IMR-90 (cell line): ENCODE measurements at regions not wholly inside any gene's neighbourhood (a gene's known extent, or its start where the extent isn't known, plus 50 kb on each side); places are given as distances from the start of the nearest gene placed in this dataset.

ENCODE experiments used
- ATAC-seq: fragments of 200-7000 bp; cut with Tn5 transposase; 2 replicates; pipeline ENCODE4 v1.9.1; 2020; ENCODE audit warnings: low read depth, mild to moderate bottlenecking, moderate library complexity
- BruUV-seq: library from RNA; stranded (reverse); fragments of 400-500 nt; replicated peaks from 2 replicates; lab custom pipeline; 2021; lab: Mats Ljungman, UMichigan
- CTCF ChIA-PET: fragments of 300-600 bp; formaldehyde crosslinking; extraction: SDS; loops from one replicate; lab custom pipeline; 2021; ENCODE audit warnings: antibody characterized with exemption; lab: Yijun Ruan, JAX
- POLR2A ChIA-PET: fragments of 300-600 bp; sonication (Branson Sonifier 250); formaldehyde crosslinking; loops from one replicate; lab custom pipeline; 2022; ENCODE audit warnings: antibody characterized with exemption; ENCODE audit not compliant: unreplicated experiment; lab: Charles Lee
- DNase-seq: peaks from one replicate; pipeline ENCODE4 v3.0.0; 2013
- H2AFZ ChIP-seq: replicated peaks from 2 replicates; pipeline ENCODE3; 2013; ENCODE audit warnings: low read length, mild to moderate bottlenecking; ENCODE audit not compliant: poor library complexity
- H2AK5ac ChIP-seq: 2 replicates; pipeline ENCODE4 v1.6.1; 2013; ENCODE audit warnings: low read depth, low read length, inconsistent platforms
- H2AK9ac ChIP-seq: replicated peaks from 2 replicates; pipeline ENCODE3; 2013; ENCODE audit warnings: mild to moderate bottlenecking, low read depth, low read length, moderate library complexity; ENCODE audit not compliant: poor library complexity
- H2BK120ac ChIP-seq: 2 replicates; pipeline ENCODE4 v1.6.1; 2013; ENCODE audit warnings: low read depth, low read length, inconsistent platforms
- H2BK15ac ChIP-seq: 3 replicates; pipeline ENCODE4 v1.6.1; 2013; ENCODE audit warnings: low read depth, low read length, inconsistent platforms
- H2BK20ac ChIP-seq: 2 replicates; pipeline ENCODE4 v1.6.1; 2013; ENCODE audit warnings: low read depth, mild to moderate bottlenecking, inconsistent platforms, low read length, moderate library complexity
- H2BK5ac ChIP-seq: 2 replicates; pipeline ENCODE4 v1.6.1; 2013; ENCODE audit warnings: mild to moderate bottlenecking, low read depth, low read length, inconsistent platforms; ENCODE audit not compliant: poor library complexity, severe bottlenecking
- H3K14ac ChIP-seq: replicated peaks from 2 replicates; pipeline ENCODE4 v1.6.1; 2013; ENCODE audit warnings: low read depth, low read length, inconsistent platforms
- H3K18ac ChIP-seq: 2 replicates; pipeline ENCODE4 v1.6.1; 2013; ENCODE audit warnings: low read depth, low read length, control low read depth
- H3K23ac ChIP-seq: 2 replicates; pipeline ENCODE4 v1.6.1; 2013; ENCODE audit warnings: low read depth, low read length, inconsistent platforms
- H3K27ac ChIP-seq: 2 replicates; pipeline ENCODE4 v1.5.1; 2013; ENCODE audit warnings: mild to moderate bottlenecking, control low read depth, low read length; ENCODE audit not compliant: insufficient read depth
- H3K27me3 ChIP-seq: 2 replicates; pipeline ENCODE4 v1.6.1; 2013; ENCODE audit warnings: low read length; ENCODE audit not compliant: control insufficient read depth, insufficient read depth
- H3K36me3 ChIP-seq: 2 replicates; pipeline ENCODE4 v1.6.1; 2013; ENCODE audit warnings: low read length, mixed read lengths; ENCODE audit not compliant: control insufficient read depth, insufficient read depth
- H3K4ac ChIP-seq: 2 replicates; pipeline ENCODE4 v1.6.1; 2013; ENCODE audit warnings: low read depth, low read length, inconsistent platforms
- H3K4me1 ChIP-seq: 2 replicates; pipeline ENCODE4 v1.6.1; 2013; ENCODE audit warnings: low read length, mixed read lengths; ENCODE audit not compliant: control insufficient read depth, insufficient read depth
- H3K4me2 ChIP-seq: 2 replicates; pipeline ENCODE4 v1.6.1; 2013; ENCODE audit warnings: low read depth, mild to moderate bottlenecking, control low read depth, low read length, moderate library complexity
- H3K4me3 ChIP-seq: 2 replicates; pipeline ENCODE4 v1.5.1; 2013; ENCODE audit warnings: low read depth, mild to moderate bottlenecking, control low read depth, low read length, moderate library complexity; ENCODE audit not compliant: insufficient read depth
- H3K56ac ChIP-seq: 2 replicates; pipeline ENCODE4 v1.6.1; 2013; ENCODE audit warnings: low read length, inconsistent platforms; ENCODE audit not compliant: insufficient read depth; ENCODE audit errors: extremely low read depth
- H3K79me1 ChIP-seq, 2 experiments: 2 replicates each; pipeline ENCODE4 v1.6.1; 2013; ENCODE audit warnings: low read length in 2 of 2, inconsistent platforms in 1 of 2, low read depth in 1 of 2
- H3K9ac ChIP-seq: 2 replicates; pipeline ENCODE4 v1.6.1; 2013; ENCODE audit warnings: low read depth, low read length, control low read depth
- H3K9me1 ChIP-seq: 2 replicates; pipeline ENCODE4 v1.6.1; 2013; ENCODE audit warnings: low read length, inconsistent platforms; ENCODE audit not compliant: insufficient read depth
- H3K9me3 ChIP-seq: 2 replicates; pipeline ENCODE4 v1.6.1; 2013; ENCODE audit warnings: low read length; ENCODE audit not compliant: control insufficient read depth, insufficient read depth
- H4K20me1 ChIP-seq: 2 replicates; pipeline ENCODE4 v1.6.1; 2013; ENCODE audit warnings: low read length, inconsistent platforms; ENCODE audit not compliant: insufficient read depth
- H4K5ac ChIP-seq: 2 replicates; pipeline ENCODE4 v1.6.1; 2013; ENCODE audit warnings: mild to moderate bottlenecking, low read depth, low read length, control low read depth
- H4K8ac ChIP-seq, 2 experiments: 2 replicates each; pipeline ENCODE4 v1.6.1; 2013; ENCODE audit warnings: low read depth in 2 of 2, low read length in 2 of 2, control low read depth in 1 of 2, inconsistent platforms in 1 of 2
- H4K91ac ChIP-seq: 2 replicates; pipeline ENCODE4 v1.6.1; 2013; ENCODE audit warnings: low read depth, low read length, inconsistent platforms; ENCODE audit not compliant: insufficient read depth
- CHD1 ChIP-seq: IDR thresholded peaks from 2 replicates; pipeline ENCODE4 v1.6.1; 2012; ENCODE audit warnings: low read depth, low read length, improper control_type of control experiment
- CTCF ChIP-seq: conservative IDR thresholded peaks from 2 replicates; pipeline ENCODE4 v1.5.1; 2012; ENCODE audit warnings: mild to moderate bottlenecking, low read depth, low read length, improper control_type of control experiment
- ELK1 ChIP-seq: fragments of 150-350 bp; IDR thresholded peaks from 2 replicates; pipeline ENCODE4 v1.6.1; 2016; ENCODE audit warnings: low read depth, mild to moderate bottlenecking, low read length, moderate library complexity, borderline replicate concordance
- FOS ChIP-seq: fragments of 150-350 bp; IDR thresholded peaks from 2 replicates; pipeline ENCODE4 v1.6.1; 2016; ENCODE audit warnings: low read depth, low read length
- MAFK ChIP-seq: IDR thresholded peaks from 2 replicates; pipeline ENCODE4 v1.6.1; 2012; ENCODE audit warnings: low read depth, low read length, improper control_type of control experiment
- MAZ ChIP-seq: IDR thresholded peaks from 2 replicates; pipeline ENCODE4 v1.6.1; 2012; ENCODE audit warnings: low read depth, mild to moderate bottlenecking, low read length, improper control_type of control experiment, moderate library complexity, borderline replicate concordance
- MXI1 ChIP-seq: IDR thresholded peaks from 2 replicates; pipeline ENCODE4 v1.6.1; 2012; ENCODE audit warnings: low read depth, mild to moderate bottlenecking, low read length, moderate library complexity, borderline replicate concordance
- NFE2L2 ChIP-seq: fragments of 150-350 bp; IDR thresholded peaks from 2 replicates; pipeline ENCODE4 v1.6.1; 2016; ENCODE audit warnings: low read depth, mild to moderate bottlenecking, low read length
- RAD21 ChIP-seq: IDR thresholded peaks from 2 replicates; pipeline ENCODE4 v1.6.1; 2012; ENCODE audit warnings: low read length, improper control_type of control experiment
- SMC3 ChIP-seq: fragments of 150-350 bp; IDR thresholded peaks from 2 replicates; pipeline ENCODE4 v1.6.1; 2016; ENCODE audit warnings: low read depth, mild to moderate bottlenecking, antibody characterized with exemption, low read length, moderate library complexity
- USF2 ChIP-seq: fragments of 150-350 bp; IDR thresholded peaks from 2 replicates; pipeline ENCODE4 v1.6.1; 2017; ENCODE audit warnings: mild to moderate bottlenecking, antibody characterized with exemption, low read length, low read depth
- dilution Hi-C: fragments of 300-500 bp; cut with HindIII; formaldehyde crosslinking; loops from one replicate; pipeline ENCODE4 v1.14.3; 2018; ENCODE audit warnings: low sequenced_read_pairs; ENCODE audit not compliant: unreplicated experiment
- in situ Hi-C: fragments of 300-500 bp; cut with MboI; formaldehyde crosslinking; loops from 3 replicates; pipeline ENCODE4 v1.14.3; 2019; ENCODE audit warnings: low sequenced_read_pairs, inconsistent platforms, mixed read lengths
- intact Hi-C: fragments of 100-400 bp; cut with micrococcal nuclease; formaldehyde crosslinking; loops from 2 replicates; pipeline ENCODE4 v1.10.0; 2022

- no peak overlapping the region for H3K18ac ChIP-seq
- H4K20me1 ChIP-seq: no peaks in the 10 kb centered on the region
- dilution Hi-C loops: no loop called here
- H3K4me1 ChIP-seq: peaks cover 1% of the 10 kb centered on the region; the same call in 1 of the 2 replicates
- H3K36me3 ChIP-seq: no peaks in the 10 kb centered on the region
- H3K27ac ChIP-seq: no peak overlapping the region
- H2AK9ac ChIP-seq: no peak overlapping the region
- in situ Hi-C loops: no loop called here
- no peak overlapping the region for H4K5ac ChIP-seq
- DNase-seq (peak; percentile 15), ATAC-seq (no peak)
- intact Hi-C loops: no loop called here
- H3K9ac ChIP-seq: no peak overlapping the region
- no peak overlapping the region for H3K4me2 ChIP-seq
- no peaks in the 10 kb centered on the region for H3K9me1 ChIP-seq
- no peaks in the 10 kb centered on the region for H3K27me3 ChIP-seq
- CTCF ChIA-PET: interaction anchor here (1.0 kb wide), 1 partner anchor 16 kb away, joined by 4 read pairs; no protein-coding TSS in a partner anchor
- H2AK5ac ChIP-seq: no peak overlapping the region
- no peak overlapping the region for H3K4me3 ChIP-seq
- no peak overlapping the region for H4K91ac ChIP-seq
- no peak overlapping the region for H3K14ac ChIP-seq
- POLR2A ChIA-PET: no interaction called here
- H3K79me1 ChIP-seq: no peaks in the 10 kb centered on the region
- no TSS peak for BruUV-seq
- no peak overlapping the region for H3K56ac ChIP-seq
- no peak for TF ChIP-seq MAFK
- TF ChIP-seq NFE2L2: no peak
- no peak for TF ChIP-seq MAZ
- no peak for TF ChIP-seq CHD1
- no peak for TF ChIP-seq FOS
- no peak for TF ChIP-seq ELK1
- TF ChIP-seq SMC3: no peak
- TF ChIP-seq USF2: no peak
- TF ChIP-seq CTCF: no peak
- no peak for TF ChIP-seq MXI1
- TF ChIP-seq RAD21: no peak
- H3K4ac ChIP-seq: no peak overlapping the region
- no peaks in the 10 kb centered on the region for H3K9me3 ChIP-seq
- H2BK120ac ChIP-seq: no peak overlapping the region
- no peak overlapping the region for H2BK20ac ChIP-seq
- H2BK15ac ChIP-seq: no peak overlapping the region
- no peak overlapping the region for H2BK5ac ChIP-seq
- no peak overlapping the region for H4K8ac ChIP-seq
- H3K23ac ChIP-seq: no peak overlapping the region
- H2AFZ ChIP-seq: no peak overlapping the region
Measured at GRCh38 chr5:57666582-57666981, 184.0 kb upstream of the ACTBL2 start.
